Fibroblast of lung (primary cell): ENCODE measurements at regions not wholly inside any gene's neighbourhood (a gene's known extent, or its start where the extent isn't known, plus 50 kb on each side); places are given as distances from the start of the nearest gene placed in this dataset.

Experiments
- DNase-seq, 2 donors: peaks; one replicate each; pipeline versions ENCODE4 v3.0.0 to v3.0.0-alpha.2; 2010; ENCODE audit warnings: low read depth in 2 of 2
- H2AFZ ChIP-seq: 2 replicates; pipeline ENCODE4 v1.5.1; 2012; ENCODE audit warnings: low read length, control low read depth, inconsistent platforms
- H3K27ac ChIP-seq: 2 replicates; pipeline ENCODE4 v1.5.1; 2011; ENCODE audit warnings: low read length, control low read depth; ENCODE audit not compliant: insufficient read depth
- H3K27me3 ChIP-seq: 2 replicates; pipeline ENCODE4 v1.5.1; 2011; ENCODE audit warnings: mild to moderate bottlenecking, low read length; ENCODE audit not compliant: control insufficient read depth, insufficient read depth
- H3K36me3 ChIP-seq: 2 replicates; pipeline ENCODE4 v1.5.1; 2011; ENCODE audit warnings: low read length; ENCODE audit not compliant: control insufficient read depth, insufficient read depth
- H3K4me1 ChIP-seq: 2 replicates; pipeline ENCODE4 v1.5.1; 2011; ENCODE audit warnings: low read length; ENCODE audit not compliant: control insufficient read depth, insufficient read depth; ENCODE audit errors: extremely low read depth
- H3K4me2 ChIP-seq: 2 replicates; pipeline ENCODE4 v1.5.1; 2011; ENCODE audit warnings: low read length, control low read depth; ENCODE audit not compliant: insufficient read depth; ENCODE audit errors: extremely low read depth
- H3K4me3 ChIP-seq, 4 experiments: fragments of 200-600 bp in 1 of 4; sonication (generic) in 1 of 4; replicated peaks in 1 of 4; 2 replicates each; pipeline ENCODE4 v1.5.1; 2011 to 2016; ENCODE audit warnings: low read length in 4 of 4, low read depth in 3 of 4, mild to moderate bottlenecking in 3 of 4, control low read depth in 2 of 4, inconsistent platforms in 1 of 4, mixed read lengths in 1 of 4; ENCODE audit not compliant: insufficient read depth in 1 of 4; ENCODE audit errors: control extremely low read depth in 1 of 4
- H3K79me2 ChIP-seq: 2 replicates; pipeline ENCODE4 v1.5.1; 2012; ENCODE audit warnings: mild to moderate bottlenecking, low read length, inconsistent platforms; ENCODE audit not compliant: control insufficient read depth, insufficient read depth
- H3K9ac ChIP-seq: 2 replicates; pipeline ENCODE4 v1.5.1; 2011; ENCODE audit warnings: mild to moderate bottlenecking, low read length, control low read depth; ENCODE audit not compliant: insufficient read depth
- H3K9me3 ChIP-seq: 2 replicates; pipeline ENCODE4 v1.5.1; 2012; ENCODE audit warnings: low read depth, low read length; ENCODE audit not compliant: control insufficient read depth, insufficient read depth
- H4K20me1 ChIP-seq: 2 replicates; pipeline ENCODE4 v1.5.1; 2011; ENCODE audit warnings: low read length; ENCODE audit not compliant: control insufficient read depth, insufficient read depth; ENCODE audit errors: extremely low read depth
- EZH2 ChIP-seq: IDR thresholded peaks from 2 replicates; pipeline ENCODE4 v1.5.1; 2012; ENCODE audit warnings: low read length, control low read depth, mild to moderate bottlenecking; ENCODE audit errors: missing control alignments
- TF ChIP-seq, protein P1 (sequence below), 2 donors: IDR thresholded peaks in 1 of 2; conservative IDR thresholded peaks in 1 of 2; 1 replicate in 1 of 2; 2 replicates in 1 of 2; pipeline ENCODE4 v1.5.1; 2011 to 2012; ENCODE audit warnings: low read length in 2 of 2, control low read depth in 1 of 2, inconsistent platforms in 1 of 2, low read depth in 1 of 2, mild to moderate bottlenecking in 1 of 2

DNA sequence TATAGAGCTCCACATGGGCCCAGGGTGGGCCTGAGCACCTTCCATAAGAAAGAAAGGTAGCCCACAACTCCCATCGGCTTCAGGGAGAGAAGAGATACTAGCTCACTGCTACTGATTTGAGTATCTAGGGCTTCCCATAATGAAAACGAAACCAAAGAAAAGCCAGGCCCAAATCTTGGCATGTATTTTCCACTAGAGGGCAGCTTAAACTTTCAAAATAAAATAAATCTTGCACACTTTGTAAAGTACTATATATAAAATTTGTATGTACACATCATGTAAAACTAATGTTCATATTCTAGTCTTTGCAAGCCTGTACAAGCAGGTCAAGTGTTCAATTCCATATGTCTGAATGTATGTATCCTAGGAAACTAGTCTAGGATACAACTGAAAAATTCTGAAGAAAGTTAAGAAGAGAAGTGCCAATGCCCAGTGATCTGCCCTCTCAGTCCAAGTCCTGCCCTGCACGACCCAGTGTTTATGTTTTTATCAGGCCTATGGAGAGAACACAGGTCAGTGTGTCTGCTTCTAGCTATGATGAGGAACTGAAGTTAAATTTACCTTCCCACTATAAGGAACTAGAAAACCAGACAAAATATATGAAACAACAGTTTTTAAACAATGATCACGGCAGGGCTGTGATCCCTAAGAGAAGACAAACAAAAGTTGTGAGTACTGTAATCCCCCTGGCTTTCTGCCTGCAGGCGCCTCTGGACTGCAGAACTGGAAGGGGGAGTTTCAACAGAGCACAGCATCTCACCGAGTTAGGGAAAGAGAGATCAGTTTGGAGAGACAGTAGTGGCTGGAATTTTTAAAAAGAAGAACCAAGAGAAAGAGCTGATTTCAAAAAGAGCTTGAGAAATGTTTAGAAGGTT, 475.7 kb downstream of the UQCRFS1 start:
- H3K27ac ChIP-seq = no peak overlapping the region
- no peak overlapping the region for H3K9ac ChIP-seq
- TF ChIP-seq EZH2 = no peak
- TF ChIP-seq, protein P1, sequence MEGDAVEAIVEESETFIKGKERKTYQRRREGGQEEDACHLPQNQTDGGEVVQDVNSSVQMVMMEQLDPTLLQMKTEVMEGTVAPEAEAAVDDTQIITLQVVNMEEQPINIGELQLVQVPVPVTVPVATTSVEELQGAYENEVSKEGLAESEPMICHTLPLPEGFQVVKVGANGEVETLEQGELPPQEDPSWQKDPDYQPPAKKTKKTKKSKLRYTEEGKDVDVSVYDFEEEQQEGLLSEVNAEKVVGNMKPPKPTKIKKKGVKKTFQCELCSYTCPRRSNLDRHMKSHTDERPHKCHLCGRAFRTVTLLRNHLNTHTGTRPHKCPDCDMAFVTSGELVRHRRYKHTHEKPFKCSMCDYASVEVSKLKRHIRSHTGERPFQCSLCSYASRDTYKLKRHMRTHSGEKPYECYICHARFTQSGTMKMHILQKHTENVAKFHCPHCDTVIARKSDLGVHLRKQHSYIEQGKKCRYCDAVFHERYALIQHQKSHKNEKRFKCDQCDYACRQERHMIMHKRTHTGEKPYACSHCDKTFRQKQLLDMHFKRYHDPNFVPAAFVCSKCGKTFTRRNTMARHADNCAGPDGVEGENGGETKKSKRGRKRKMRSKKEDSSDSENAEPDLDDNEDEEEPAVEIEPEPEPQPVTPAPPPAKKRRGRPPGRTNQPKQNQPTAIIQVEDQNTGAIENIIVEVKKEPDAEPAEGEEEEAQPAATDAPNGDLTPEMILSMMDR (conservative IDR thresholded peaks at IDR 0.05 in 1 of 2, IDR thresholded peaks at IDR 0.05 in 1 of 2; ENCODE audit: low read depth in 1 of 2, low read length in 2 of 2) = peak; percentile 54 to 60
- H3K4me2 ChIP-seq = no peak overlapping the region
- no peaks in the 10 kb centered on the region for H3K9me3 ChIP-seq
- no peaks in the 10 kb centered on the region for H3K36me3 ChIP-seq
- H3K4me3 ChIP-seq = no peak overlapping the region
- H3K4me1 ChIP-seq = no peaks in the 10 kb centered on the region
- no peaks in the 10 kb centered on the region for H3K27me3 ChIP-seq
- no peaks in the 10 kb centered on the region for H3K79me2 ChIP-seq
- H4K20me1 ChIP-seq = no peaks in the 10 kb centered on the region
- DNase-seq = peak; percentile 18 to 65
- peak overlapping the region; percentile 88 for H2AFZ ChIP-seq

GRCh38 chr19:28736528-28736927, 476.4 kb downstream of the UQCRFS1 start:
- no peaks in the 10 kb centered on the region for H3K9me3 ChIP-seq
- no peaks in the 10 kb centered on the region for H4K20me1 ChIP-seq
- H3K4me3 ChIP-seq = no peak overlapping the region
- no peaks in the 10 kb centered on the region for H3K79me2 ChIP-seq
- H3K4me2 ChIP-seq = no peak overlapping the region
- peak overlapping the region; percentile 88 for H2AFZ ChIP-seq
- H3K27ac ChIP-seq = no peak overlapping the region
- no peaks in the 10 kb centered on the region for H3K36me3 ChIP-seq
- TF ChIP-seq EZH2 = no peak
- TF ChIP-seq, protein P1 (conservative IDR thresholded peaks at IDR 0.05 in 1 of 2, IDR thresholded peaks at IDR 0.05 in 1 of 2; ENCODE audit: low read depth in 1 of 2, low read length in 2 of 2) = no peak
- DNase-seq = peak in 1 of 2 donors; percentile 0
- H3K4me1 ChIP-seq = no peaks in the 10 kb centered on the region
- no peak overlapping the region for H3K9ac ChIP-seq
- no peaks in the 10 kb centered on the region for H3K27me3 ChIP-seq

DNA sequence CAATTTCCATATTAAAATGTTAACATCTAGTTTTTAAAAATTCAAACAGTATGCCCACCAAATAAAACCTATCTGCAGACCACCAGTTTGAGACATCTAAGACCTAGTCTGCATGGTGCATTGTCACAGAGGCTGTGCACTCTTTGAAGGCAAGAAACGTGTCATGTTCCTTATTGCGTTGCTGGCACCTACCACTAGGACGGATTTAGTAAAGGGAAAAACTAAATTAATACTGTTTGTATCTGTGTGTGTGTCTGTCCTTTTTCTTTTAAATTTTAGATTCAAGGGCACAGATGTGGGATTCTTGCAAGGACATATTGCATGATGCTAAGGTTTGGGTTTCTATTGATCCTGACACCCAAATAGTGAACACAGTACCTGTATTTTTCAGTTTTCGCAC, 481.4 kb downstream of the UQCRFS1 start:
- no peaks in the 10 kb centered on the region for H3K4me1 ChIP-seq
- DNase-seq = no peak
- H3K9ac ChIP-seq = no peak overlapping the region
- no peaks in the 10 kb centered on the region for H3K36me3 ChIP-seq
- H2AFZ ChIP-seq = no peak overlapping the region
- H3K27me3 ChIP-seq = no peaks in the 10 kb centered on the region
- no peak overlapping the region for H3K27ac ChIP-seq
- TF ChIP-seq EZH2 = no peak
- TF ChIP-seq, protein P1 (conservative IDR thresholded peaks at IDR 0.05 in 1 of 2, IDR thresholded peaks at IDR 0.05 in 1 of 2; ENCODE audit: low read depth in 1 of 2, low read length in 2 of 2) = no peak
- no peaks in the 10 kb centered on the region for H3K79me2 ChIP-seq
- H3K4me2 ChIP-seq = no peak overlapping the region
- no peaks in the 10 kb centered on the region for H3K9me3 ChIP-seq
- H3K4me3 ChIP-seq = no peak overlapping the region
- H4K20me1 ChIP-seq = no peaks in the 10 kb centered on the region
